GM12892 (cell line): ENCODE measurements at regions not wholly inside any gene's neighbourhood (a gene's known extent, or its start where the extent isn't known, plus 50 kb on each side); places are given as distances from the start of the nearest gene placed in this dataset.
"Not testable (repeated sequence)": the region's sequence is repeated elsewhere in the genome, so short reads cannot be mapped to it uniquely, and the experiment has no call there.

ENCODE experiments used
- DNase-seq: peaks from one replicate; pipeline ENCODE4 v3.0.0; 2011; ENCODE audit not compliant: insufficient read length
- FAIRE-seq: peaks from 2 replicates; lab custom pipeline; 2011; peaks lifted over from hg19 to GRCh38; lab: Jason Lieb, UNC
- POLR2A ChIP-seq: IDR thresholded peaks from 2 replicates; pipeline ENCODE4 v1.6.1; 2011; ENCODE audit warnings: low read depth, low read length, control low read depth
- POLR2AphosphoS5 ChIP-seq: IDR thresholded peaks from 2 replicates; pipeline ENCODE4 v1.6.1; 2011; ENCODE audit warnings: low read depth, low read length, control low read depth
- TAF1 ChIP-seq: IDR thresholded peaks from 2 replicates; pipeline ENCODE4 v1.6.1; 2011; ENCODE audit warnings: low read depth, mild to moderate bottlenecking, control low read depth, low read length, borderline replicate concordance

DNA sequence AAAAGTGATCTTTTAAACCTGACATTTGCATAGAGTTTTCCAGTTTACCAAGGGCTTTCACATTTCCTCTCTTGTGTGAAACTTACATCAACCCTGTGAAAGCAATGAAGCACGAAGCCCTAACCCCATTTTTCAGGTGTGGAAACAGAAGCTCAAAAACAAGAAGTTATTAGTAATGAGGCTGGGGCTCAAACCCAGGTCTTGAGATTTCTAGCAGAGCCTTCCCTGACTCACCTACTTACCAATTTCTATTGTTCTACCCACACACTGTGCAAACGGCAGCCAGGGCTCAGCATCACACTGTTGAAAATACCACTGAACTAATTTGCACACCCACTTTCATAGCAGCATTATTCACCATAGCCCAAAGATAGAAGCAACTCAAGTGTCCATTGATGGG lies 117.8 kb upstream of the IGF1R start:
- DNase-seq, result no peak
- TF ChIP-seq POLR2A (no peak), POLR2AphosphoS5 (no peak)
- FAIRE-seq, result no peak

DNA sequence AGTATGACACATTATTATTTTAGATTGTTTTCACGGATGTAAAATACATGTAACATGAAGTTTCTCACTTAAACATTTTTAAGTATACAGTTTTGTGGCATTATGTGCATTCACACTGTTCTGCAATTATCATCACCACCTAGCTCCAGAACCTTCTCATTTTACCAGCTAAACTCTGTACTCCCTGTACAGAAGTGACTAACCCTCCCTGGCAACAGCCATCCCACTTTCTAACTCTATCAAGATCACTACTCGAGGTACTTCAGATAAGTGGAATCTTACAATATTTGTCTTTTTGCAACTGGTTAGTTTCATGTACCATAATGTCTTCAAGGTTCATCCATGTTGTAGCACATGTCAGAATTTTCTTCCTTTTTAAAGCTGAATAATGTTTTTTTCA lies 116.3 kb upstream of the IGF1R start:
- no peak for FAIRE-seq
- TF ChIP-seq TAF1, result no peak
- TF ChIP-seq POLR2AphosphoS5, result no peak
- no peak for TF ChIP-seq POLR2A
- no peak for DNase-seq

DNA sequence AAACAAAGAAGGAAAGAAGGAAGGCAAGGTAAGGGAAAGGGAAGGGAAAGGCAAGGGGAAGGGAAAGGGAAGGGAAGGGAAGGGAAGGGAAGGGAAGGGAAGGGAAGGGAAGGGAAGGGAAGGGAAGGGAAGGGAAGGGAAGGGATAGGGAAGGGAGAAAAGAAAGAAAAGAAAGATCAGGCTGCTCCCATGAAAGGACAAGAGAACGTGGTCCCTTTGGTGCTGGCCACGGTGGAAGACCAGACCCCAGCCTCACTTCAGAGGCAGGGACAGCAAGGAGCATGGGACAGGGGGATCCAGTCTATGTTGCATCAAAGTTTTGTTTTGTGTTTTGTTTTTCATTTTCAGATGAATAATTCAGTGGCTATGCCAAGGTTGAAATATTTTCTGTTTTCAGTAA lies 111.4 kb upstream of the IGF1R start:
- no peak for FAIRE-seq
- no peak for DNase-seq
- TF ChIP-seq POLR2AphosphoS5, result no peak
- TF ChIP-seq POLR2A, result no peak
- TF ChIP-seq TAF1, result no peak

DNA sequence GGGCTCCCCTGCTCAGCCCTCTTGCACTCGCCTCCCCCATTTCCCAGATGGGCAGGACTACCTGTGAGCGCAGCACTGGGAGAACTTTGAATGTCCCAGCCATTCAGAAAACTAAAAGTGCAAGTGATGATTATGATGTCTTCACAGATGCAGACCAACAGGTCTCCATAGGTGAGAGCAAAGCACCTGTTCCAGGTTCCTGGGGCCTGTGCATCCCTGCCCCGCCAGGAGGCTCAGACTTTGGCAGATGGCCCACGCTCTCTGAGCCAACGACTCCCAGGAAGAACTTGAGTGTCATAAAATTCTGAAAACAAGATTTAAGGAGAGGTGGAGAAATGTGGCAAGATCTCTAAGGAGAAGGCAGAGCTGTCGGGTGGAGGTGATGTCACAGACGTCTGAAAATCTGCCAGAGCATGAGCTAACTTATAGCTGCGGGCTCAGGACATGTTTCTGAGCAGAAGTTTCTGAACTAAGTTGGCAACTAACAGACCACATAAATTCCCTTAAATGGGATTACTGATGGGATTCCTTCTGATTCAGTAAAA lies 110.8 kb upstream of the IGF1R start:
- TF ChIP-seq POLR2AphosphoS5 (no peak), TAF1 (no peak), POLR2A (no peak)
- DNase-seq (no peak), FAIRE-seq (no peak)

DNA sequence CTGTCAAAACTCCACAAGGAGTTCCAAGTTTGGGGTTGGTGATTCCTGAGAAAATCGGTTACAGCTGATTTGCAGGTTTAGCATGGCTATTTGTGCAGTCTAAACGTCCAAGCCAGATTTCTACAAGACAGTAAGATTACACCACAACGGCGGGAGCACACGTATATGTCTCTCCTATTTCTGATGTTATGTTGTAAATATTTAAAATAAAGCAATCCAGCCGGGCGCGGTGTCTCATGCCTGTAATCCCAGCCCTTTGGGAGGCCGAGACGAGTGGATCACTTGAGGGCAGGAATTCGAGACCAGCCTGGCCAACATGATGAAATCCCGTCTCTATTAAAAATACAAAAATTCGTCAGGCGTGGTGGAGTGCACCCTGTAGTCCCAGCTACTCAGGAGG lies 106.8 kb upstream of the IGF1R start:
- TF ChIP-seq POLR2AphosphoS5 (no peak), TAF1 (no peak), POLR2A (no peak)
- no peak for FAIRE-seq
- DNase-seq, result no peak

DNA sequence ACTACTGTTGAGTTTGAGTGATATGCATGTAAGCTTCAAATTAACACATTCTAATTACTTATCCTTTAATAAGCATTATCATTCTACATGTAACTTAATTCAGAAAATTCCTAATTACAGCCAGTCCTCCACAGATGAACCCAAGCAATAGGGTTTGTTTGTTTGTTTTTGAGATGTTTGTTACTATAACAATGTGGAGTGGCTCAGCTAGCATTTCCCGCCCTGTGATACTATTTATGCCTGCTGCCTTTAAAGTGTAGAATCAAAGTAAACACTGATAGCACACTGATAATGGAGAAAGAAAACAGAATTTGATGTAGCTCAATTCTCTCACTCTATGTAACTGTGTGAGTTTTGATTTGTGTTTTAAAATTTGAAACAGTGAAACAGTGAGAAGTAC lies 105.1 kb upstream of the IGF1R start:
- FAIRE-seq, result no peak
- no peak for DNase-seq
- TF ChIP-seq POLR2AphosphoS5, result no peak
- TF ChIP-seq TAF1, result no peak
- no peak for TF ChIP-seq POLR2A

DNA sequence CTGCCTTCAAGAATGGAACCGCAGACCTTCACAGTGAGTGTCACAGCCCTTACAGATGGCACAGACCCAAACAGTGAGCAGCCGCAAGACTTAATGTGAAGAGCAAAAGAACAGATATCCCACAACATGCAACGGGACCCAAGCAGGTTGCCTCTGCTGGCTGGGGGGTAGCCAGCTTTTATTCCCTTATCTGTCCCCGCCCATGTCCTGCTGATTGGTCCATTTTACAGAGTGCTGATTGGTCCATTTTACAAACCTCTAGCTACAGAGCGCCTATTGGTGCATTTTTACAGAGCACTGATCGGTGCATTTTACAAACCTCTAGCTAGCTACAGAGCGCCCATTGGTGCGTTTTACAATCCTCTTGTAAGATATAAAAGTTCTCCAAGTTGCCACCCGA lies 102.0 kb upstream of the IGF1R start:
- FAIRE-seq (no peak), DNase-seq (no peak)
- TF ChIP-seq TAF1 (no peak), POLR2A (no peak), POLR2AphosphoS5 (no peak)

DNA sequence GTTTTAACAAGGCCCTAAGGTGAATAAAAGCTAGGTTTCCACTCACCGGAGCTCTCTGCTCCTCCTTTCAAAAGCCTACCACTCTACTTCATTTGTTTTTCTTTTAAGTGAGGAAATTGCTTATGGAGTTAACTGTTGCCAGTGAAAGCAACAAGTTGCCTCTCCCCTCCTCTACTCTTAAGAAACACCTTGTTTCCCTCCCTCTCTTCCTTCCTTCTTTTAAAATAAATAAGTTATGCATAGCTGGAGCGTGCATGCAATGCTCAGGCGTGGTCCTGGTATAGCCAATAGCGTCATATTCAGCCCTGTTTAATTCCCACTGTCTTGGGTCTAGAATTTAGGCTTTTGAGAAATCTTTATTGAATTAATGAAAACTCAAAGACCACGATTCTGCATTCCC lies 101.1 kb upstream of the IGF1R start:
- no peak for TF ChIP-seq POLR2A
- TF ChIP-seq TAF1, result no peak
- no peak for TF ChIP-seq POLR2AphosphoS5
- DNase-seq (no peak), FAIRE-seq (no peak)

DNA sequence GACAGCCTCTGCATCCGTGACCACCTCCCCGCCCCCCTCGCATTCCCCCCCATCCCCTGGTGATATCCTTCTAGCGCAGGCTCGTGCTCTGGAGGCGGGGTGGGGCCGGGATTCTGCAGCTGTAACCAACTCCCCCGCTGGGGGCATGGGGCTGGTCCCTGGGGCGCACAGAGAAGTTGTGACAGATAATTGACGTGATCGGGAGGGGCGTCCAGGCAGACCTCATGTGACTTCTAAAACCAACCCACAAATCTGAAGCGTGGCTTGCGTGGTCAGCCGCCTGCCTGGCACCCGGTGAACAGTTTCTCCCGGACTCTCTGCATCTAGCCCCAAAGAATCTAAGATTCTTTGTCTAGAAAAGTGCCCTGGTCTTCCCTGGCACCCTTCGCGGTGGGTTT lies 100.6 kb upstream of the IGF1R start:
- DNase-seq, result no peak
- no peak for TF ChIP-seq TAF1
- no peak for TF ChIP-seq POLR2A
- no peak for TF ChIP-seq POLR2AphosphoS5
- FAIRE-seq, result no peak

DNA sequence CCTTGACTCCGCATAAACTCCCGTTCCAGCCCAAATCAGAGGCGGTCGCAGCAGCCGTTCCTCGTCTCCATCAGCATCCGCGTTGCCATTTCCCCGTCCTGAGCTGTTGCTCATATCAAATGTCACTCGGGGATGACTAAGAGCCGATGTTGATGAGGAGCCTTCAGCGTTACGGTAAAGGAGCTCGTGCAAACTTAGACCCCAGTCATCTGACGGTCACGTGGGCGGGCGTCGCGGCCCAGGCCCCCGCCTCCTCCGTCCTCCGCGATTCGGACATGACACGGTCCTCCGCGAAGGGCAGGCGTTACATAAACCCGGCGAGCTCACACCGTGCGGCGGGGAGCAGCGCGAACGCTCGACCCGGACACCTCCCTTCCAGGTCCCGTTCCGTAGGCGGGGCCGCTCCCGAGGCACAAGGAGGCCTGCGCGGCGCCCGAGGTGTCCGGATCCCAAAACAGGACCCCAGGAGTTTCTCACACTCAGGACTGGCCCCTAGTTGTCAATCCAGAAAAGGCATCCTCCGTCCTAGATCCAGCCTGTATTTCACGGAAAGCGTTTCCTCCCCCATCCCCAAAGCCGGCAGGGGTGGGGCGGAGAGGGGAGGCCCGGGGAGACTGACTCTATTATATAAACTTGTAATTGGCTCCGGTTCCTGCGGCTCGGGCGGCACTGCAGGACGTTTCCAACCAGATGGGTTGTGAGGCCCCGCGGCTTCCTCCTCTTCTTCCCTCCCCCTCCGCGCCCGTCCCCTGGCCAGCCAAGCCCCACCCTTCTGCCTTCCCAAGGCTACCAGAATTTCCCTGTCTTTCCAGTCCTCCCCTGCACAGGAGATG lies 100.0 kb upstream of the IGF1R start:
- DNase-seq (no peak), FAIRE-seq (no peak)
- TF ChIP-seq POLR2AphosphoS5 (no peak), TAF1 (no peak), POLR2A (no peak)

DNA sequence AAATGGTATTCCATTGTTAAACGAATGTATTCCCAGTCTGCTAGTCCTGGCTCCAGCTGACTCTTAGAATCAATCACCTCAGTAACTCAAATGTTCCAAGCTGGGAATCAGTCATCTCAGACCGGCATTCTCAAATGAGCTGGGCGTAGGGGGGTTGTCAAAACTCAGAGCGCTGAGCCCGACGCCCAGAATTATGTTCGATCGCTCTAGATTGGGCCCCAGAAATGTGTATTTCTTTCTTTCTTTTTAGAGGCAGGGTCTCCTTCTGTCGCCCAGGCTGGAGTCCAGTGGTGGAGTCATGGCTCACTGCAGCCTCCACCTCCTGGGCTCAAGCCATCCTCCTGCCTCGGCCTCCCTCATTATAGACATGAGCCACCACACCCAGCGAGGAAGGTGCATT lies 99.3 kb upstream of the IGF1R start:
- FAIRE-seq (no peak), DNase-seq (no peak)
- TF ChIP-seq POLR2AphosphoS5 (no peak), POLR2A (no peak), TAF1 (no peak)

DNA sequence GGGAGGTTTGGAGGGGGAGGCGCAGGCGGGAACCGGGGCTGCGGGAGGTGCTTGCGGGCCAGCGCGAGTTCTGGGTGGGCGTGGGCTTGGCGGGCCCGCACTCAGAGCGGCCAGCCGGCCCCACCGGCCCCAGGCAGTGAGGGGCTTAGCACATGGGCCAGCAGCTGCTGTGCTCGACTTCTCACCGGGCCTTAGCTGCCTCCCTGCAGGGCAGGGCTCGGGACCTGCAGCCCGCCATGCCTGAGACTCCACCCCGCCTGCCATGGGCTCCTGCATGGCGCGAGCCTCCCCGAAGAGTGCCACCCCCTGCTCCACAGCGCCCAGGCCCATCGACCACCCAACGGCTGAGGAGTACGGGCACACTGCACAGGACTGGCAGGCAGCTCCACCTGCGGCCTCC lies 98.6 kb upstream of the IGF1R start:
- FAIRE-seq, result no peak
- DNase-seq, result no peak
- TF ChIP-seq TAF1 (no peak), POLR2A (no peak), POLR2AphosphoS5 (no peak)

DNA sequence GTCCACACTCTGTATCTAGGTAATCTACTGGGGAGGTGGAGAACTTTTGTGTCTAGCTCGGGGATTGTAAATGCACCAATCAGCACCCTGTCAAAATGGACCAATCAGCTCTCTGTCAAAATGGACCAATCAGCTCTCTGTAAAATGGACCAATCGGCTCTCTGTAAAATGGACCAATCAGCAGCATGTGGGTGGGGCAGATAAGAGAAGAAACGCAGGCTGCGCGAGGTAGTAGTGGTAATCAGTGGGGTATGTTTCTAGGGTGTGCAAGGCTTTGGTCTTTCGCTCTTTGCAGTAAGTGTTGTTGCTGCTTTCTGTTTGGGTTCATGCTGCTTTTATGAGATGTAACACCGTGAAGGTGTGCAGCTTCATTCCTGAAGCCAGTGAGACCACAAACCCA lies 98.0 kb upstream of the IGF1R start:
- FAIRE-seq, DNase-seq: not testable (repeated sequence)
